IPS-NIHi11 (cell line): ENCODE measurements at regions not wholly inside any gene's neighbourhood (a gene's known extent, or its start where the extent isn't known, plus 50 kb on each side); places are given as distances from the start of the nearest gene placed in this dataset.

ENCODE experiments used
- DNase-seq: peaks from one replicate; pipeline ENCODE4 v3.0.0; 2012; ENCODE audit warnings: mixed read lengths, low spot score

GRCh38 chr9:93829271-93830011, 125.7 kb downstream of the BARX1 start:
- DNase-seq: peak; percentile 1

DNA sequence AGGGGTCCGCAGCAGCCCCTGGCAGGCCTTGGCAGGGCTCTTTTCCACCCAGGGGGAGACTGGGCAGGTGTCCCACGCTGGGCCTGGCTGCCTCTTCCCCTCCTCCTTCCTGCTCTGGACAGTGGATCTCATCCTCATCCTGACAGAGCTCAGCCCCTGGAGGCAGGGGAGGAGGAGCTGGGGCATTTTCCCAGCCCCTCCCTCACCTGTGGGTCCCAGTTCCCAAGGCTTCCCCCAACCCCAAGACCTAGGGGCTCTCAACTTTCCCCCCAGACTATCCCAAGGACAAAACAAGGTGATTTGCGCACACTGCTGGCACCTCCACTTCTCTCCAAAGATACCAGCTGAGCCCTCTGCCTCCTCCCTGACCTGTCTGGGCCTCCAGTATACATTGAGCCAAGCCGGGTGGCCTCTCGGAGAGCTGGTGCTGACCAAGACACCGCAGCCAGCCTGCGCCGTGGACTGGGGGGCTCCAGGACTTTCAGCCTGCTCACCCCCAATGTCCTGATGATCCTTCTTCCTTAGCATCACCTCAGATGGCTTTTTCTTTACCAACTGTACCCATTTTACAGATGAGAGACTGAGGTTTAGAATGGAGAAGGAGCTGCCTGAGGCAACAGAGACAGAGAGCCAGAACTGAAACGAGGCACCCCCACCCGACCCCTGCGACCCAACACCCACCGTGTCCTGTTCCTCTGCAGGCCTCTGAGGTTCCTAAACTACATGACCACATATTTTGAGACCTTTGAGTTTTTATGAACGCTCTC, 126.6 kb downstream of the BARX1 start:
- peak; percentile 1 for DNase-seq

DNA sequence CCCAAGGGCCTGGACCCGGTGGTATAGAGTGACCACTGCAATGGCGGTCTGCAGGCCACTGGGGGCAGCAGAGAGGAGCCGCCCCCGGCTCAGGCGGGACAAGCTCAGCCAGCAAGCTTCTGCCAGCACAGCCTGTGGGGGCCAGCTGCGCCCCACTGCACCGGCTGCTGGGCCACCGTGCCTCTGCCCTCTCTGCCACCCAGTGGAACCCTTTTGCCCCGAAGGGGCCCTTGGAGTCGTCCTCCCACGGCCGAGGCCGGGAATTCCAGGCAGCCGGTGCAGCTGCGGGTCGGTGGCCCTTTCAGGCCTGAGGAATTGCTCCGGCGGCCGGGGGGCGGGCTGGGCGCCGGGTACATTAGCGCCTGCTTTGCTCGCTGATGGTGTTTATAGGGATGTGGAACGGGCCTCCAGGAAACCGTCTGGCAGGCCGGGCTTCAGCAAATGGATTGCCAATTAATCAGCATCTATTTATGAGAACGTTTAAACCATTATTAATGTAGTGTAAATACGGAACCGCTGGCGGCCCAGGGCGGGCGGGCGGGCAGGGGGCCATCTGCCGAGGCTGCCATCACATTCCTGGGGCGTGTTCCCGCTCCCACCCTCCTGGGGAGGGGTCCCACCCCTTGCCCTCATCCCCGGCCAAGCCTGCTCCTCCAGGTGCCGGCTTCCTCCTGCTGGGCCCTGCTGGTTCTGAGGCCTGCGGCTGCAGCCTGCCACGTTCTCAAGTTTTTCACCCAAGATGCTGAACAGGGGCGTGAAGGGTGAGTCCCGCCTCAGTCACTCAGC, 127.4 kb downstream of the BARX1 start:
- peak; percentile 92 for DNase-seq

- DNase-seq: peak; percentile 31
Measured at GRCh38 chr9:93826905-93827544, 128.1 kb downstream of the BARX1 start.

DNA sequence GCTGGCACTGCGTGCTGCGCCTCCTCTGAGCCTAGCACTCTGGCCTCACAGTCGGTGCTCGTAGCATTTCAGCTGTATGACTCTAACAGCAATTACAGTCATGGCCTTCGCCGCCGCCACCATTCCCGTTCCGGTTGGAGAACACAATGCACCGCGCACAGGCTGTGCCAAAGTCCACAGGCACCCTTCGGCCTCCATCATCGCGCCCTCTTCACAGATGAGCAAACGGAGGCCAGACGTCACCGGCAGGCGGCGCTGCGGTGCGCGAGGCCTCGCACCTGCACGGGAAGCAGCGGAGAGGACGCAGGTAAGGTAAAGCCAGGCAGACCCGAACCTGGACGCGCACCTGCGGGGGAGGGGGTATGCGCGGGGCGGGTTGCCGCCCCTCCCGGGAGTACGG, 128.9 kb downstream of the BARX1 start:
- peak; percentile 74 for DNase-seq

- peak; percentile 2 for DNase-seq
Measured at GRCh38 chr9:93825348-93826115, 129.6 kb downstream of the BARX1 start.

GRCh38 chr9:93824386-93825294, 130.5 kb downstream of the BARX1 start:
- no peak for DNase-seq

GRCh38 chr9:93823245-93824072, 131.7 kb downstream of the BARX1 start:
- DNase-seq: no peak

GRCh38 chr9:93822229-93822628, 132.9 kb downstream of the BARX1 start:
- no peak for DNase-seq

DNA sequence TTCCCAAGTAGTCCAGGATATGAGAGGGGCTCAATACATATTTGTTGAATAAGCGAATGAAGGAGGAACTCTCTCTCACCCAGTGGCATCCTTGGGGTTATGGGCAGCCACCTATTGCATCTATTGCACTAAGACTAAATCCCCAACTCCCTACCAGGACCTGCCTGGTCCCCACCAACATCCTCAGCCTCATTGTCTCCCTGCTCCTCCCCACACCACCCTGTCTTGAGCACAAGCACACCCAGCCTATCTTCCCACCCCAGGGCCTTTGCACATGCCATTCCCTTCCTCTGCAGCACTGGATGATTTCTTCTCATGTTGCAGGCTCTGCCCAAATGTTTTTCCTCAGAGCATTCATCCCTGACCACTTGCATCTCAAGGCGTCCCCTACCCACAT, 133.8 kb downstream of the BARX1 start:
- no peak for DNase-seq

DNA sequence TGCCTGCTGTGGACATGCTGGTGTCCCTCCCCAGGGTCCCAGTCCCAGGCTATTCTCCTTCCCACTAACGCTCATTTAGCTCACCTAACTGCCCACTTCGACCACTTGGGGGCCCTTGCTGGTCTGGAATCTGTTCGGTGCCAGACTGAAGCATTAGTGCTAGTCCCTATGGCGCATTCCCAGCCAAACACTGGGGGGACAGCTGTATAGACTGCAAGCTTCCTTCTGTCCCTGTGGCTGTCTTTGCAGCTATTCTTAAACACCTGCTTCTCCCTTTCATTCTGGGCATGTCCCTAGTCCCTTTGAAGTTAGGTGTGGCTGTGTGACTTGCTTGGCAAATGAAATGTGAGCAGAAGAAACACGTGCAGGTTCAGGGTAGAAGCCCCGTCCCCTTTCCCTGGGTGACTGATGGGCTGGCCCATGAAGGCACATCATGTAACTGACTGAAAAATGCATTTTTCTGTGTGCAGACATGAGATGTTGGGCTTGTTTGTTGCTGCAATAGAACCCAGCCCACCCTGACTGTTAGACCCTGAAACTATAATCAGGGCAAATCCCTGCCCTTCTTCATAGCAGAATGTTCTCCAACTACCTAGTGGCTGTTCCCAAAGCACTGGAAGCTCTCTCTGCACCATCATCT, 134.4 kb downstream of the BARX1 start:
- peak; percentile 67 for DNase-seq

- DNase-seq: no peak
Measured at GRCh38 chr9:93819905-93820304, 135.2 kb downstream of the BARX1 start.

GRCh38 chr9:93818827-93819472, 136.2 kb downstream of the BARX1 start:
- DNase-seq: no peak

GRCh38 chr9:93818237-93818636, 136.9 kb downstream of the BARX1 start:
- no peak for DNase-seq

GRCh38 chr9:93815677-93816076, 139.5 kb downstream of the BARX1 start:
- DNase-seq: no peak

DNA sequence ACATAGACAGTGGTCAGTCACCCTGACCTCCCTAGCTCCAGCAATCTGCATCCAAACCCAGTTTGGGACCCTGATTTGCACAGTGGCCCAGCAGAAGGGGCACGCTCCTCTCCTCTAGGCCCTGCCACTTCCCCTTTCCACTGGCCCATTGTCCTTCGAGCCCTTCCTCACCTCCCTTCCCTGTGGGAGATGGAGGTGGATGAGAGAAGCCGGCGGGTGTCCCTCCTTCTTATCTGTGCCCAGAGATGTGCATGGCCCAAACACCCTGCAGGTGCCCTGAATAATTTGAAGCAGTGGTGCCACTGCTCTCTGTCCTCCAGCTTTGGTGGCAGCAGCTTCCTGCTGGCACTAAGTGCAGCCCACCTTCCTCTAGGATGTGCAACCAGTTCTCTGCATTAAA, 140.0 kb downstream of the BARX1 start:
- DNase-seq: no peak

DNA sequence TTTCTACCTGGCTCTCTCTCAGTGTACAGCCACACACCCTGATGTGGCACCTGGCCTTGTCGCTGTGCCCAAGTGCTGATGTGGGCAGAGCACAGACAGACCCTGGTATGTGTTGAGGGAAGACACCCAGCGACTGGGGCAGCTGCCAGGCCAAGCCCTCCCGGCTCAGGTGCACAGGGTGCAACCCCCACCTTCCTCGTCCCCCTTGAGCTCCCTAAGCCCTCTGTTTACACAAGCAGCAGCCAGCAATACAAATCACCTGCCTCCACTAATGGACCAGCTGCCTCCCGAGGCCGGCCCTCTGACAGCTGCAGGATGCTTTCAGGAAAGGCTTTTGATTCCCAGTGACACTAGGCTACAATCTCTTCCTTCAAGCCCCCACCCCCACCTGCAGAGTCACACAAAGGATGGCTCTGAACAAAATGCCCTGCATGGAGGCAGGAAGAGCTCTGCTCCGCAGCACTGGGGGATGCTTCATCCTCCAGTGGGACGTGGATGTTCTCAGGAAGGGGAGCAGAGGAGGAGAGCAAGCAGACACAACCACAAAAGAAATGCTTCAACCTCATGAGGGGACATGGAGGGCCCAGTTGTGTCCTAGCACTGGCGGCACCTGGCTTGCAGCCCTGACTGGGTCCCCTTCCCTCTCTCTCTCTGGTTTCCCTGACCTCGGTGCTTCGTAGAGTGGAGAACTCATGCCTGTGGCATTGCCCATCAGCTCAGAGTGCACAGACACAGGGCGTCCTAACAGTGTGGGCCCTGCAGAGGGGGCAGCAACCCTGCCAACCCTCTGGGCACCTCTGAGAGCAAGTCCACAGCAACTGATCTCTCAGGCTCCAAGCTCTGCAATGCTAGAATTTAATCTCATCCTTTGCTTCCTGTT, 140.8 kb downstream of the BARX1 start:
- peak; percentile 47 for DNase-seq
